OCI-LY1 (cell line): ENCODE measurements at regions not wholly inside any gene's neighbourhood (a gene's known extent, or its start where the extent isn't known, plus 50 kb on each side); places are given as distances from the start of the nearest gene placed in this dataset.

Experiments
- H2AFZ ChIP-seq: fragments of 200-600 bp; sonication (generic), shearing (Covaris generic); 2 replicates; pipeline ENCODE4 v1.6.0; 2014; ENCODE audit warnings: antibody characterized with exemption, mild to moderate bottlenecking, low read length
- H3F3A ChIP-seq: fragments of 200-600 bp; sonication (generic), shearing (Covaris generic); 2 replicates; pipeline ENCODE4 v1.6.0; 2014; ENCODE audit warnings: mild to moderate bottlenecking, antibody characterized with exemption, low read length, moderate library complexity; ENCODE audit not compliant: insufficient read depth
- H3K27ac ChIP-seq: fragments of 200-600 bp; sonication (generic); 2 replicates; pipeline ENCODE4 v1.5.1; 2014; ENCODE audit warnings: low read length, mixed run types, mild to moderate bottlenecking, low read depth; ENCODE audit not compliant: poor library complexity, severe bottlenecking
- H3K27me3 ChIP-seq: fragments of 200-600 bp; sonication (generic); 2 replicates; pipeline ENCODE4 v1.6.0; 2014; ENCODE audit warnings: antibody characterized with exemption, mild to moderate bottlenecking, low read length, moderate library complexity; ENCODE audit not compliant: insufficient read depth
- H3K36me3 ChIP-seq: fragments of 200-600 bp; sonication (generic); 2 replicates; pipeline ENCODE4 v1.6.1; 2014; ENCODE audit warnings: mild to moderate bottlenecking, antibody characterized with exemption, low read length, moderate library complexity, mixed read lengths; ENCODE audit not compliant: insufficient read depth
- H3K4me1 ChIP-seq: fragments of 200-600 bp; sonication (generic); 2 replicates; pipeline ENCODE4 v1.5.1; 2014; ENCODE audit warnings: mild to moderate bottlenecking, low read length, moderate library complexity; ENCODE audit not compliant: insufficient read depth, severe bottlenecking
- H3K4me2 ChIP-seq: fragments of 200-600 bp; sonication (generic), shearing (Covaris generic); 2 replicates; pipeline ENCODE4 v1.6.1; 2014; ENCODE audit warnings: low read length
- H3K4me3 ChIP-seq: fragments of 200-600 bp; sonication (generic); 2 replicates; pipeline ENCODE4 v1.5.1; 2014; ENCODE audit warnings: low read length, low read depth, mild to moderate bottlenecking, mixed read lengths; ENCODE audit not compliant: poor library complexity, severe bottlenecking
- H3K79me2 ChIP-seq: fragments of 200-600 bp; shearing (Covaris generic); 2 replicates; pipeline ENCODE4 v1.6.1; 2016; ENCODE audit warnings: mixed run types, low read length, mixed read lengths; ENCODE audit not compliant: insufficient read depth
- H3K9ac ChIP-seq: fragments of 200-600 bp; sonication (generic), shearing (Covaris generic); 2 replicates; pipeline ENCODE4 v1.6.1; 2014; ENCODE audit warnings: mild to moderate bottlenecking, low read length, mixed read lengths
- H3K9me2 ChIP-seq: fragments of 200-600 bp; sonication (generic), shearing (Covaris generic); 2 replicates; pipeline ENCODE4 v1.6.1; 2014; ENCODE audit warnings: low read depth, mild to moderate bottlenecking, low read length, mixed read lengths
- H3K9me3 ChIP-seq: fragments of 200-600 bp; shearing (Covaris generic); 2 replicates; pipeline ENCODE4 v1.6.1; 2014; ENCODE audit warnings: low read length, mixed read lengths
- H4K20me1 ChIP-seq: fragments of 200-600 bp; sonication (generic), shearing (Covaris generic); 2 replicates; pipeline ENCODE4 v1.6.0; 2016; ENCODE audit warnings: mild to moderate bottlenecking, low read length; ENCODE audit not compliant: insufficient read depth
- EZH2 ChIP-seq: fragments of 200-600 bp; sonication (generic), shearing (Covaris generic); IDR thresholded peaks from 2 replicates; pipeline ENCODE4 v1.8.0; 2017; ENCODE audit warnings: borderline replicate concordance, mixed run types, mild to moderate bottlenecking, antibody characterized with exemption, low read length, moderate library complexity, mixed read lengths
- TF ChIP-seq, protein P1 (sequence below): fragments of 200-600 bp; sonication (generic), shearing (Covaris generic); IDR thresholded peaks from 2 replicates; pipeline ENCODE4 v1.5.1; 2017; ENCODE audit warnings: mild to moderate bottlenecking, antibody characterized with exemption, low read length, moderate library complexity, mixed read lengths

DNA sequence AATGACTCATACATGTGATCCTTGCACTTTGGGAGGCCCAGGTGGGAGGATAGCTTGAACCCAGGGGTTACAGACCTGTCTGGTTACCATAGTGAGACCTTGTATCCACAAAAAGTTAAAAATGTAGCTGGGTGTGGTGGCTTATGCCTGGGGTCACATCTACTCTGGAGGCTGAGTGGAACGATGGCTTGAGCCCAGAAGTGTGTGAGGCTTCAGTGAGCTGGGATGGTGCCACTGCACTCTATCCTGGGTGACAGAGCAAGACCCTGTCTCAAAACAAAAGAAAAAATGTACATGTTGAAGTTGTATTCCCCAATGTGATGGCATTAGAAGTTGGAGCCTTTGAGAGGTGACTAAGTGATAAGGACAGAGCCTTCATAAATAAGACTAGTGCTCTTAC lies 409.4 kb upstream of the PABPC4L start:
- Histone ChIP-seq H3K79me2 (no peaks in the 10 kb centered on the region), H3F3A (no peaks in the 10 kb centered on the region), H3K36me3 (no peaks in the 10 kb centered on the region), H4K20me1 (no peaks in the 10 kb centered on the region), H3K27ac (no peak overlapping the region), H3K9ac (no peak overlapping the region), H3K9me3 (0 out of 2 replicates have a peak, but pooled peaks cover 2% of the 10 kb centered on the region), H2AFZ (no peak overlapping the region), H3K27me3 (no peaks in the 10 kb centered on the region), H3K4me3 (no peak overlapping the region), H3K4me1 (no peaks in the 10 kb centered on the region), H3K9me2 (no peaks in the 10 kb centered on the region), H3K4me2 (no peak overlapping the region)
- TF ChIP-seq, protein P1, sequence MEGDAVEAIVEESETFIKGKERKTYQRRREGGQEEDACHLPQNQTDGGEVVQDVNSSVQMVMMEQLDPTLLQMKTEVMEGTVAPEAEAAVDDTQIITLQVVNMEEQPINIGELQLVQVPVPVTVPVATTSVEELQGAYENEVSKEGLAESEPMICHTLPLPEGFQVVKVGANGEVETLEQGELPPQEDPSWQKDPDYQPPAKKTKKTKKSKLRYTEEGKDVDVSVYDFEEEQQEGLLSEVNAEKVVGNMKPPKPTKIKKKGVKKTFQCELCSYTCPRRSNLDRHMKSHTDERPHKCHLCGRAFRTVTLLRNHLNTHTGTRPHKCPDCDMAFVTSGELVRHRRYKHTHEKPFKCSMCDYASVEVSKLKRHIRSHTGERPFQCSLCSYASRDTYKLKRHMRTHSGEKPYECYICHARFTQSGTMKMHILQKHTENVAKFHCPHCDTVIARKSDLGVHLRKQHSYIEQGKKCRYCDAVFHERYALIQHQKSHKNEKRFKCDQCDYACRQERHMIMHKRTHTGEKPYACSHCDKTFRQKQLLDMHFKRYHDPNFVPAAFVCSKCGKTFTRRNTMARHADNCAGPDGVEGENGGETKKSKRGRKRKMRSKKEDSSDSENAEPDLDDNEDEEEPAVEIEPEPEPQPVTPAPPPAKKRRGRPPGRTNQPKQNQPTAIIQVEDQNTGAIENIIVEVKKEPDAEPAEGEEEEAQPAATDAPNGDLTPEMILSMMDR: no peak
- no peak for TF ChIP-seq EZH2

DNA sequence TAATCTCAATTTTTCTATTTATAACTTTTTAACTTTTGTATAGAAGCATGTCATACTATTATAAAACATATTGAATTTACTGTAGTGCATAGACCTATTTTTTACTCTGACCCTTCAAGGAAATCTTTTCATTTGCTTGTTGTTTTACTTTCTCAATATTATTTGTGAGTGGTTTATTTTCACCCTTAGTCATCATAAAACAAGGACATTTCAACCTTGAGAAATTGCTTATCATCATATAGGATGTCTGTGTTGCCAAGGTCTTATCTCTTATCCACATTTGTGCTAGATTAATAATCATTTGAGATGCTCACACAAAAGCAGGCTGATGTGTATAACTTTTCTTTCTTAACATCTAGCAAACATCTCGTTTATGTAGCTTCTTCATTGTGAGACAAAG lies 408.6 kb upstream of the PABPC4L start:
- no peak for TF ChIP-seq EZH2
- TF ChIP-seq, protein P1: no peak
- Histone ChIP-seq H3K4me1 (no peaks in the 10 kb centered on the region), H3K27ac (no peak overlapping the region), H3K79me2 (no peaks in the 10 kb centered on the region), H3K36me3 (no peaks in the 10 kb centered on the region), H2AFZ (no peak overlapping the region), H3K9me2 (no peaks in the 10 kb centered on the region), H3K9me3 (0 out of 2 replicates have a peak, but pooled peaks cover 2% of the 10 kb centered on the region), H3K9ac (no peak overlapping the region), H4K20me1 (no peaks in the 10 kb centered on the region), H3F3A (no peaks in the 10 kb centered on the region), H3K27me3 (no peaks in the 10 kb centered on the region), H3K4me3 (no peak overlapping the region), H3K4me2 (no peak overlapping the region)

DNA sequence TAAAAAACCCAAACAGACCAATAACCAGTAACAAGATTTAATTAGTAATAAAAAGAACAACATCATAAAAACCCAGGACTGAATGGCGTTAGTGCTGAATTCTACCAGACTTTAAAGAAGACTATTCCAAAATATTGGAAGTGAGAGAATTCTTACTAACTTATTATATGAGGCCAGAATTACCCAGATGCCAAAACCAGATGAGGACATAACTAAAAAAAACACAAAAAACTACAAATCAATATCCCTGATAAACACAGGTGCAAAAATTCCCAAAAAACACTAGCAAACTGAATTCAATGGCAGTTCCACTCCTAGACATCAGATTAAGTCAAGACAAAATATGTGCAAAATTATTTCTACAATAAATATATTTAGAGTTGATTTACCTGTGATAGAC lies 400.1 kb upstream of the PABPC4L start:
- Histone ChIP-seq H3K27me3 (no peaks in the 10 kb centered on the region), H4K20me1 (no peaks in the 10 kb centered on the region), H3K27ac (no peak overlapping the region), H3K9ac (no peak overlapping the region), H3K9me3 (no peaks in the 10 kb centered on the region), H2AFZ (no peak overlapping the region), H3K4me1 (no peaks in the 10 kb centered on the region), H3K9me2 (no peaks in the 10 kb centered on the region), H3K4me3 (no peak overlapping the region), H3K79me2 (no peaks in the 10 kb centered on the region), H3K36me3 (no peaks in the 10 kb centered on the region), H3F3A (no peaks in the 10 kb centered on the region), H3K4me2 (no peak overlapping the region)
- TF ChIP-seq, protein P1: no peak
- no peak for TF ChIP-seq EZH2
